VCaP (cell line): ENCODE measurements at regions not wholly inside any gene's neighbourhood (a gene's known extent, or its start where the extent isn't known, plus 50 kb on each side); places are given as distances from the start of the nearest gene placed in this dataset.
"Not testable (repeated sequence)": the region's sequence is repeated elsewhere in the genome, so short reads cannot be mapped to it uniquely, and the experiment has no call there.

Source experiments
- H3K27ac ChIP-seq: fragments of 450-650 bp; 2 replicates; pipeline ENCODE4 v1.5.1; 2017

DNA sequence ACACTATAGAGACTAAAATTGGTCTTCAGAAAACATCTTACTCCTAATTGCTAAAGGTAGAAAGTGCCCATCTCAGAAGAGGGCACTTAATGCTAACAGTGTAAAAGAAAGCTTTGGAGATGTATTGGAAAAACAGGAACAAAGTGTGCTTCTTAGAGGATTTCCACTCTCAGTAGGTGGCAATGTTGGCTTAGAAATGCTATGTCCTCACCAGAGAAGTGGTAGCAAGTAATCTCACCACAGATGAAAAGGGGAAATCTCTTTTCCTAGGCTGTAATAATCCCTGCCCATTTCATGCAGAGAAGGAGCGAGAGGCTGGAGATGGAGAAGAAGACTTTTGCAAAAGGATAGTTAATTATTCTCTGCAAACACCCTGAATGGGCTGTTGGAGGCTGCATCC is 69.3 kb downstream of the HSFY2 start:
- not testable (repeated sequence) for H3K27ac ChIP-seq

GRCh38 chrY:18711785-18712184 is 61.8 kb downstream of the HSFY2 start:
- H3K27ac ChIP-seq, result not testable (repeated sequence)

- H3K27ac ChIP-seq, result not testable (repeated sequence)
Measured at GRCh38 chrY:18713760-18714159, 59.8 kb downstream of the HSFY2 start.

DNA sequence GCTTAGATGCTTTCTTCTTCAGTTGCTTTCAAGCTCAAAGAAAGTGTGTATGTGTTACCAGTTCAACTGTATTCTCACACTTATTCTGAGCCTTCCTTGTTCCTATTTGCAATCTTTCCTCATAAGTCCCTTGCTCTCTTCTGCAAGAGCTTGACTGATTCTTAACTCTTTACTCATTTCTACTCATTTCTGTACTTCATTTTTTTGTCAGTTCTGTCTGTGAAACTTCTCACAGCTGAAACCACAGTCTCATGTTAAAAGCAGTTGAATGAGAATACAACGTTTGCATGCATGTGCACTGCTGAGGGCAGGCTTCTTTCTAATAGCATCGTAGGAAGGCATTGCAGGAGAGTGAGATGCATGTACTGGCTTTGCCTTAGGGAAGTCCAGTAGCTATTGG is 54.8 kb downstream of the HSFY2 start:
- not testable (repeated sequence) for H3K27ac ChIP-seq

DNA sequence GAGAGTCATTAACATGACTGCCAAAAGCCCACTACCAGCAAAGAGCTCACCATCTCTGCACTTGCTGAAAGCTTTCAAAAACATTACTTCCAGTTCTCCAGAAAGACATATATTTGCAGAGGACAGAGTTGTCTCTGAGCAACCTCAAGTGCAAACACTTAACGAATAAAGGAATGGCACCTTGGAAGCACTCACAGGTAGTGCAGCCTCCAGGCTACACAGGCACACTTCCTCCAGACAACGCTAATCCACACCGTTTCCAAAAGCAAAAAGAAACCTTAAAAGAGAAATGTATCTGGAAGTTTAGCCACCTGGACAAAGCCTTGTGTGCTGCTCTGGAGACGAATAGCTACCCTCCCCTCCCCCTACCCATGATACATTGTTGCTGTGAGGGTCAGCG is 53.1 kb downstream of the HSFY2 start:
- H3K27ac ChIP-seq, result not testable (repeated sequence)
